ENCODE measurements at regions not wholly inside any gene's neighbourhood (a gene's known extent, or its start where the extent isn't known, plus 50 kb on each side); places are given as distances from the start of the nearest gene placed in this dataset.

DNA sequence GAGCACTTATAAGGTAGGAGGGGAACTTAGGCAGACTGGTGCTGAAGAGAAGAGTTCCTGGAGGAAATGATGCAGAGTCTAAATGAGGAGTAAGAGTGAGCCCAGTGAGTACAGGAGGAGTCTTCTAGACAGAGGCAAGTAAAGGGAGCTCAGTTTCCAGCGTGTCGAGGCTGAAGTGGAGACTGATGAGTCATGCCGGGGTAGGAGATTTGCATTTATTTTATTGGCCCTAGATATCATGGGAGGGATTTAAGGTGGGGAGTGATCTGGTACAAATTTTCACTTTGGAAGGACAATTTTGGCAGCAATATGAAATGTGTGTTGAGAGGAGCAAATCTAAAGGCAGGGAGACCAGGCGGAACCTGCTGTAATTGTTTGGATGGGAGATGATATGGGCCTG, 157.5 kb downstream of the TTC8 start:
- Histone ChIP-seq H3K9ac (ENCODE audit: insufficient read depth, low read length, poor library complexity, severe bottlenecking) (no peak overlapping the region), H3K4me2 (replicated peaks; ENCODE audit: extremely low read depth, low read length, poor library complexity, severe bottlenecking) (no peak overlapping the region), H3K27ac (ENCODE audit: low read depth in 1 of 2, low read length in 2 of 2) (no peak overlapping the region), H3K27me3 (ENCODE audit: control insufficient read depth in 2 of 2, insufficient read depth in 2 of 2, low read length in 2 of 2) (peaks cover 14 to 15% of the 10 kb centered on the region in 2 donors), H4K20me1 (ENCODE audit: insufficient read depth, low read length) (no peaks in the 10 kb centered on the region), H3K79me2 (ENCODE audit: insufficient read depth, low read length) (no peaks in the 10 kb centered on the region), H3K36me3 (replicated peaks in 1 of 2; ENCODE audit: control insufficient read depth in 1 of 2, insufficient read depth in 2 of 2, low read length in 2 of 2) (no peaks in the 10 kb centered on the region), H2AFZ (ENCODE audit: insufficient read depth, low read depth, low read length, poor library complexity, severe bottlenecking) (no peak overlapping the region), H3K4me1 (ENCODE audit: control insufficient read depth in 1 of 2, insufficient read depth in 2 of 2, low read length in 2 of 2) (no peaks in the 10 kb centered on the region), H3K9me3 (replicated peaks in 1 of 2; ENCODE audit: control insufficient read depth in 1 of 2, insufficient read depth in 1 of 2, low read length in 2 of 2) (peaks cover 0 to 3% of the 10 kb centered on the region in 2 donors), H3K4me3 (replicated peaks in 1 of 3; ENCODE audit: low read depth in 2 of 3, low read length in 3 of 3) (no peak overlapping the region)
- Mint-ChIP-seq H3K27ac (no peak overlapping the region), H3K4me1 (no peaks in the 10 kb centered on the region), H3K4me3 (peak overlapping the region in 1 of 2 donors; percentile 9), H3K9me3 (peaks cover 0 to 24% (median 8%) of the 10 kb centered on the region in 7 donors), H3K36me3 (no peaks in the 10 kb centered on the region), H3K27me3 (ENCODE audit: low read depth in 3 of 3) (peaks cover 9 to 20% (median 17%) of the 10 kb centered on the region in 3 donors)
- TF ChIP-seq, protein P1, sequence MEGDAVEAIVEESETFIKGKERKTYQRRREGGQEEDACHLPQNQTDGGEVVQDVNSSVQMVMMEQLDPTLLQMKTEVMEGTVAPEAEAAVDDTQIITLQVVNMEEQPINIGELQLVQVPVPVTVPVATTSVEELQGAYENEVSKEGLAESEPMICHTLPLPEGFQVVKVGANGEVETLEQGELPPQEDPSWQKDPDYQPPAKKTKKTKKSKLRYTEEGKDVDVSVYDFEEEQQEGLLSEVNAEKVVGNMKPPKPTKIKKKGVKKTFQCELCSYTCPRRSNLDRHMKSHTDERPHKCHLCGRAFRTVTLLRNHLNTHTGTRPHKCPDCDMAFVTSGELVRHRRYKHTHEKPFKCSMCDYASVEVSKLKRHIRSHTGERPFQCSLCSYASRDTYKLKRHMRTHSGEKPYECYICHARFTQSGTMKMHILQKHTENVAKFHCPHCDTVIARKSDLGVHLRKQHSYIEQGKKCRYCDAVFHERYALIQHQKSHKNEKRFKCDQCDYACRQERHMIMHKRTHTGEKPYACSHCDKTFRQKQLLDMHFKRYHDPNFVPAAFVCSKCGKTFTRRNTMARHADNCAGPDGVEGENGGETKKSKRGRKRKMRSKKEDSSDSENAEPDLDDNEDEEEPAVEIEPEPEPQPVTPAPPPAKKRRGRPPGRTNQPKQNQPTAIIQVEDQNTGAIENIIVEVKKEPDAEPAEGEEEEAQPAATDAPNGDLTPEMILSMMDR (IDR thresholded peaks at IDR 0.05), result no peak
- 98% methylated on average over 4 of the region's 4 CpGs for WGBS (ENCODE audit: insufficient coverage)
- intact Hi-C loops (cut with micrococcal nuclease), result no loop called here
- DNase-seq, result no peak

DNA sequence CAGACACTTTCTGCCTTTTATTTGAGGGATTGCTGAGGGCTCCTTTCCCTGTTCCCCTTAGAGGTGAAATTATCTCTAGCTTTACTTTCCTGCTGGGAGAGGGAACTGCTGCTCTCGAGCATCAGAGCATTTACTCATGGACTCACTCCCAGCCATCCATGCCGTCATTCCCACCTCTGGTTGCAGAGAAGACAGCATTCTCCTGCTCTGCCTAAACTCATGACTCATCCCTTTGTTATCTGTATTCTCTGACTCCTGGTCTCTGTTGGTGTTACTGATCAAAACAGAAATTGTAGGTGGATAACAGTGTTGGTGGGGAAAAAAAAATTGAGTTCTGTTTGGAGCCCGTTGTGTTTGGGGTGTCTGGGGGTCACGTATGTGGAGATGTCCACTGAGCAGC, 159.3 kb downstream of the TTC8 start:
- Histone ChIP-seq H3K36me3 (replicated peaks in 1 of 2; ENCODE audit: control insufficient read depth in 1 of 2, insufficient read depth in 2 of 2, low read length in 2 of 2) (no peaks in the 10 kb centered on the region), H3K9me3 (replicated peaks in 1 of 2; ENCODE audit: control insufficient read depth in 1 of 2, insufficient read depth in 1 of 2, low read length in 2 of 2) (peaks cover 3 to 5% of the 10 kb centered on the region in 2 donors), H3K9ac (ENCODE audit: insufficient read depth, low read length, poor library complexity, severe bottlenecking) (no peak overlapping the region), H3K4me3 (replicated peaks in 1 of 3; ENCODE audit: low read depth in 2 of 3, low read length in 3 of 3) (no peak overlapping the region), H3K27me3 (ENCODE audit: control insufficient read depth in 2 of 2, insufficient read depth in 2 of 2, low read length in 2 of 2) (peaks cover 6 to 8% of the 10 kb centered on the region in 2 donors), H3K79me2 (ENCODE audit: insufficient read depth, low read length) (no peaks in the 10 kb centered on the region), H3K4me1 (ENCODE audit: control insufficient read depth in 1 of 2, insufficient read depth in 2 of 2, low read length in 2 of 2) (no peaks in the 10 kb centered on the region), H3K27ac (ENCODE audit: low read depth in 1 of 2, low read length in 2 of 2) (no peak overlapping the region), H3K4me2 (replicated peaks; ENCODE audit: extremely low read depth, low read length, poor library complexity, severe bottlenecking) (no peak overlapping the region), H2AFZ (ENCODE audit: insufficient read depth, low read depth, low read length, poor library complexity, severe bottlenecking) (no peak overlapping the region), H4K20me1 (ENCODE audit: insufficient read depth, low read length) (no peaks in the 10 kb centered on the region)
- Mint-ChIP-seq H3K4me3 (no peak overlapping the region), H3K9me3 (peaks cover 0 to 27% (median 7%) of the 10 kb centered on the region in 7 donors), H3K27ac (no peak overlapping the region), H3K36me3 (no peaks in the 10 kb centered on the region), H3K4me1 (no peaks in the 10 kb centered on the region), H3K27me3 (ENCODE audit: low read depth in 3 of 3) (peaks cover 3 to 13% (median 10%) of the 10 kb centered on the region in 3 donors)
- DNase-seq, result no peak
- intact Hi-C loops (cut with micrococcal nuclease), result no loop called here
- 60% methylated on average over 1 of the region's 4 CpGs for WGBS (ENCODE audit: insufficient coverage)
- TF ChIP-seq, protein P1 (IDR thresholded peaks at IDR 0.05), result no peak
